PC-9 (cell line): ENCODE measurements at regions not wholly inside any gene's neighbourhood (a gene's known extent, or its start where the extent isn't known, plus 50 kb on each side); places are given as distances from the start of the nearest gene placed in this dataset.
"Not testable (repeated sequence)": the region's sequence is repeated elsewhere in the genome, so short reads cannot be mapped to it uniquely, and the experiment has no call there.

ENCODE experiments used
- EZH2 ChIP-seq: fragments of 200-600 bp; sonication (generic); IDR thresholded peaks from 2 replicates; pipeline ENCODE4 v1.8.0; 2017; ENCODE audit warnings: antibody characterized with exemption, low read depth
- TF ChIP-seq, protein P1 (sequence below): fragments of 200-600 bp; sonication (generic); conservative IDR thresholded peaks from 2 replicates; pipeline ENCODE4 v1.6.1; 2017; ENCODE audit warnings: mixed run types, antibody characterized with exemption, mild to moderate bottlenecking, moderate library complexity

DNA sequence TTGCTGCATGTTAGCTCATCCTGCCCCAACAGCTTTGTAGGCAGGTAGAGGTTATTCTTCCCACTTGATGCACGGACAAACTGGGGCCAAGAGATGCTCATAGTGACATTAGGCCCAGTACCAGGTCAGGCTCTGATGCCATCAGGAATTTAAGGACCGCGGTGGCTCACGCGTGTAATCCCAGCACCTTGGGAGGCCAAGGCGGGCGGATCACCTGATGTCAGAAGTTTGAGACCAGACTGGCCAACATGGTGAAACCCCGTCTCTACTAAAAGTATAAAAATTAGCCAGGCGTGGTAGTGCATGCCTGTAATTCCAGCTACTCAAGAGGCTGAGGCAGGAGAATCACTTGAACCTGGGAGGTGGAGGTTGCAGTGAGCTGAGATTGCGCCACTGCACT is 110.8 kb downstream of the PHETA1 start:
- TF ChIP-seq, protein P1, sequence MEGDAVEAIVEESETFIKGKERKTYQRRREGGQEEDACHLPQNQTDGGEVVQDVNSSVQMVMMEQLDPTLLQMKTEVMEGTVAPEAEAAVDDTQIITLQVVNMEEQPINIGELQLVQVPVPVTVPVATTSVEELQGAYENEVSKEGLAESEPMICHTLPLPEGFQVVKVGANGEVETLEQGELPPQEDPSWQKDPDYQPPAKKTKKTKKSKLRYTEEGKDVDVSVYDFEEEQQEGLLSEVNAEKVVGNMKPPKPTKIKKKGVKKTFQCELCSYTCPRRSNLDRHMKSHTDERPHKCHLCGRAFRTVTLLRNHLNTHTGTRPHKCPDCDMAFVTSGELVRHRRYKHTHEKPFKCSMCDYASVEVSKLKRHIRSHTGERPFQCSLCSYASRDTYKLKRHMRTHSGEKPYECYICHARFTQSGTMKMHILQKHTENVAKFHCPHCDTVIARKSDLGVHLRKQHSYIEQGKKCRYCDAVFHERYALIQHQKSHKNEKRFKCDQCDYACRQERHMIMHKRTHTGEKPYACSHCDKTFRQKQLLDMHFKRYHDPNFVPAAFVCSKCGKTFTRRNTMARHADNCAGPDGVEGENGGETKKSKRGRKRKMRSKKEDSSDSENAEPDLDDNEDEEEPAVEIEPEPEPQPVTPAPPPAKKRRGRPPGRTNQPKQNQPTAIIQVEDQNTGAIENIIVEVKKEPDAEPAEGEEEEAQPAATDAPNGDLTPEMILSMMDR = not testable (repeated sequence)
- TF ChIP-seq EZH2 = not testable (repeated sequence)
